ENCODE measurements at regions not wholly inside any gene's neighbourhood (a gene's known extent, or its start where the extent isn't known, plus 50 kb on each side); places are given as distances from the start of the nearest gene placed in this dataset.

DNA sequence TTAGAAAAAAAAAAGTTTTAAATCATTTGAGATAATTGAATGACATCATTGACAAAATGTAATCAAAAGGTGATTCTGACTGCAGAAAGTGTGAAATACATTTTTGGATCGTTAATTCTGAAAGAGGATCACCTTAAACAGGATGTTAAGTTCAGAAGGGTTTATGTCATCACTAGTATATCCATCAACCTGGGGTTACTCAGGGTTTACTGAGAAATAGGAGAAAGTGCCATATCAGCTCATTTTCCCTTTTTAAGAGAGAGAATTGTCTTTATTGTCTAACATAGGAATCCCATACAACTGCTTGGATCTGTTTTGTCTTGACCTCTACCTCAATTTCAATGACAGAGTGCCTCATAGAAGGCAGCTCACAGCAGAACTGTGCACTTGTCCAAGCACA, 466.1 kb upstream of the LINC00305 start:
- DNase-seq (ENCODE audit: low spot score): no peak

DNA sequence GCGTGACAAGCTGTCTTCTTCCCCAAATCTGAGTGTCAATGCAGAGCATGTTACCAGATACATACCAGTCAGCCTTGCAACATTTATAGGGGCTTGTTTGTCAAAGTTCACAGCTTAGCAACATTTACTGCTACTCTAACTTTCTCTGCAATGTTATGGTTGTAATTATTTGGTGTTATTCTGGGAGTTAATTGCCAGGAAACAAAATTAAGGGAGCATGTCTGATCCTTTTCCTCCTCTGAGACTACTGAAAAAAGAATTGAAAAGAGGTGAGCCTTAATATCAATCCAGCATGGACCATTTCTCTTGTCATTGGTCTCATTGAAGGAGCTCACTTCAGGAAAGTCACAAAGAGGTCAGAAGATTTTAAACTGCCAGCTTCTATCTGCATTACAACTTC, 465.6 kb upstream of the LINC00305 start:
- DNase-seq (ENCODE audit: low spot score): no peak

DNA sequence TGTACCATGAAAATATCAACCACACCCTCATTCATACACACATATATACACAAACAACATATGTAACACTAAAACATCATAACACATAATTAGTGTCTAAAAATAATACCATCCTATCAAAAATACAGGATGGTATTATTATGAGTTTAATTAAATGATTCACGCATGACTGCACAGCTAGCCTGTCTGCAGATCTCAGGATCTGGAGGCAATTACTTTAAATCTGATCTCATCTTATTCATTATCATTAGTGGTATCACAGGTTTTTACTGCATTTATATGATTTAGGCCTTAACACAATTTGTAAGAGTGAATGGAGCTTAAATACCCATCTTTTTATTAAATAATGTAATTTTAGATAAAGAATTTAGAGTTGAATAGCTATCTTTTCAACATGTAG, 443.4 kb upstream of the LINC00305 start:
- no peak for DNase-seq (ENCODE audit: low spot score)

DNA sequence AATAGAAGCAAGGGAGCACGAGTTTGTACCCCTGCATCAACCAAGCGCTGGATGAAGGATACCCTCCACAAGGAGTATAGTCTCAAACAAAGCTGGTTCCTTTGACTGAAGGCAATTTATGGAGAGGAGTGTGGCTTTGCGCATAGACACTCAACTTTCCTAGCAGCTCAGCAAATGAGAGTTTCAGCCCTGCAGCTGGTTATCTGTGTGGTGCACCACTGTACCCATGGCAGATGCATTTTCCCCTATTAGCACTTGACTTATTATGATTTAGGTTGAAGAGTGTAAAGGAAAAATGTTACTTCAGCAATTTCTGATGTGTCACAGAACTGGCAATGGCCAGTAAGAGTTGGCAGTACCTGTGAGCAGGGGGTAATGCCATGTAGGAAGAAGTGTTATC, 440.1 kb upstream of the LINC00305 start:
- DNase-seq (ENCODE audit: low spot score): no peak

GRCh38 chr18:64566456-64566855, 417.6 kb upstream of the LINC00305 start:
- no peak for DNase-seq (ENCODE audit: low spot score)

DNA sequence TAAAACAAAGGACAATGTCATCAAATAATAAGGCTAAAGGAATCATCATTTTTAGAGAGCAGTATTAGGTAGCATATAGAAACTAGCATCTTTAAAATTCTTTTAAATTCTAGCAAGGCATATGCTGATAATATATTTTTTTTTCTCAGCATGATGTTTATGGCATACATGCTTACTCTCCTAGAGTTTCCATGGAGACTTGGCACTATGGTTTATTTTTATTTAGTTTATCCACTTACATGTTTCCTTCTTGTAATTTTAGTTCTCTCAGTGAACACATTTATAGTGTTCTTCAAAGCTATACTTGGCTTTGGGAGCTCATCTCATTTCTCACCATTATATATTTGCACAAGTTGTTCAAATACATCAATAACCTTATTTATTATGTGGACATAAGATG, 413.8 kb upstream of the LINC00305 start:
- no peak for DNase-seq (ENCODE audit: low spot score)

DNA sequence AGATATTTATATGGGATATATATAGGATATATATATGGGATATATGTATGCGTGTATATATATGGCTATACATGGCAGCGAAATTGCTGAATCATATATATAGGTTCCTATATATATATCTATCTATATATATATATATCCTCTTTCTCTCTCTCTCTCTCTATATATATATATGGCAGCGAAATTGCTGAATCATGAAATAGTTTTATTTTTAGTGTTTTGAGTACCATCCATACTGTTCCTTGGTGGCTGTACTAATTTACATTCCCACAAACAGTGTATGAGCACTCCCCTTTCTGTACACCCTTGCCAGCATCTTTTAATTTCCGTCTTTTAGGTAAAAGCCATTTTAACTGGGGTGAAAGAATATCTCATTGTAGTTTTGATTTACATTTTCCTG, 397.6 kb upstream of the LINC00305 start:
- DNase-seq (ENCODE audit: low spot score): no peak

- no peak for DNase-seq (ENCODE audit: low spot score)
Measured at GRCh38 chr18:64539847-64540246, 391.0 kb upstream of the LINC00305 start.

DNA sequence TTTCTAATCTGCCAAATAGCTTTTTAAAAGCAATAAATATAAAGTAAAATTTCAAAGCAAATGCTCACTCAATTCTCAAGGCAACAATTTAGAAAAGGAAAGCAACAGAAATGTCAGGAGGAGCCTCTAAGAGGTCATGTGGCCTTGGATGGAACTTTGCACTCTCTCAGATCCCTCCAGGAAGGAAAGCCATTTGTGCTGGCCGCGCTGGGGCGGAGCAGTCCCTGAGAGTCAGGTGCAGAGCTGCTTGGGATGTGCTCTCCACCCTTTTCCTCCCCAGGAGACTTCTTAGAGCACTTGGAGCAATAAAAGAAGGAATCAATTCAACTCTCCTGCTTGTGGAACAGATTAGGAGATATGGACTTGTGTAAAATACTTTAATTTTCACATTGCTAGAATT, 379.8 kb upstream of the LINC00305 start:
- DNase-seq (ENCODE audit: low spot score): no peak

DNA sequence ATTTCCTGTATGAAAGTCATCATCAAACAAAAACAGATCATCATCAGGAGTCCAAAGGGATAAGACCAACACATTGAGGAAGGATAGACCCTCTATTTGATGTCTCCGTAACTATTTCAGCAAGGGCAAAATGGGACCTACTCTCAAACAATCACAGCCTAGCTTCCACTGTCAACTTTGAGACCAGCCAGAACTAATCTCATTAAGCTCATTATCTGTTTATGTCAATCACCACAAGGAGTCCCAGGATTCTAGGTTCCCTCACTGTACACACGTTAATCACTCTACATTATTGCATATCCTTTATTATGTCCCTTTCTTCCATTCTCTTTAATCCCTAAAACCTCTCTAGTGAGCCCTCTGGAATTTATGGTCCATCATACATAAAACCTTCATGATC, 370.3 kb upstream of the LINC00305 start:
- no peak for DNase-seq (ENCODE audit: low spot score)

DNA sequence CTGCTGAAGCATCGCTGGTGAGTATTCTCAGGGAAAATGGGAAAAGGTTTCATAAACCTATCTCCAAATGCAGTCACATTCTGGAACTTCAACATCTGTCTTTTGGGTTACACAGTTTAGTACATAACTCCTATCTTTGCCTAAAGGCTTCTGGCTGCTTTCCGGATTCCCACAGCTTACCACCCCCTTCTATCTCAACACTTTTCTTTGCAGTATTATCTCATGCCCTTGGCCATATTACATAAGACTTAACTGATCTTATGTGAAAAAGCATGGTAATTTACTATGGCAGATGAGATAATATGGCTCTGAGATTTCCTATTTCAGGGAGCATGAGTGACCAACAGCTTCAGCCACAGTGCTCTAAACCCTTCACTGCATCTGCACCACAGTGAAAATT, 369.3 kb upstream of the LINC00305 start:
- no peak for DNase-seq (ENCODE audit: low spot score)

DNA sequence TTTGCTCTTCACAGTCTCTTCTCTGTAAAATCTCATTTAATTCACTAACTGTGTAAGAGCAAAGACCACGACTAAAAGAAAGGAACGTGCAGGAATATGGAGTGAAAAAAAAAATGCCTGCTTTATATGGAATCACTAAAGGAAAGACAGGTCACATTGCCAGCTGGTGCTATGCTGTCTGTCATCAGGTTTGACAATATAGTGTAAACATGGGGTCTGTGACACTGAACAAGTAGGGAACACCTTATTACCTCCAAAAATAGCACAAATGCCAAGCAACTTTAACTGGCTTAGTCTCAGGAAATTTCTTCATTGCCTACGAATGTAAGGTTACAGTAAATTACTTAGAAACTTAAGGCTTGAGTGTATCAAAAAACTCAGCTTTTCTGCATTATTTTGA, 364.5 kb upstream of the LINC00305 start:
- DNase-seq (ENCODE audit: low spot score): no peak

GRCh38 chr18:64490207-64490606, 341.3 kb upstream of the LINC00305 start:
- no peak for DNase-seq (ENCODE audit: low spot score)

GRCh38 chr18:64488698-64489097, 339.8 kb upstream of the LINC00305 start:
- no peak for DNase-seq (ENCODE audit: low spot score)

- no peak for DNase-seq (ENCODE audit: low spot score)
Measured at GRCh38 chr18:64474773-64475172, 325.9 kb upstream of the LINC00305 start.

DNA sequence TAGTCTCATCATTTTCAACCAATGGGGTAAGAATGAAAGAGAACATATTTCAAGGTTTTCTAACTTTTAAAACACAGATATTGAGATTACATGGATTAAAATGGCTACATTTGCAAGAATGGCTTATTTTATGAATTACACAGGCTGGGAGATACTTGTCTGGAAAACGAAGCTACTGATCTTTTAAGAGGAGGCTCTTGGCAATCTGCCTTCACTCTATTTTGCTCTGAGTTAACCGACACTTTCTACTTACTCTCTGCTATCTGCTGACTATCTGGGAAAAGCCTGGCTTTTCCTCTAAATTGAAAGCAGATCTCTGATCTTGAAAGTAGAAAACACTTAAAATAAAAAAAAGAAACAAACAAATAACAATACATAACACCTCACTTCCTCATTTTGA, 325.4 kb upstream of the LINC00305 start:
- no peak for DNase-seq (ENCODE audit: low spot score)

- no peak for DNase-seq (ENCODE audit: low spot score)
Measured at GRCh38 chr18:64449434-64449833, 300.5 kb upstream of the LINC00305 start.

DNA sequence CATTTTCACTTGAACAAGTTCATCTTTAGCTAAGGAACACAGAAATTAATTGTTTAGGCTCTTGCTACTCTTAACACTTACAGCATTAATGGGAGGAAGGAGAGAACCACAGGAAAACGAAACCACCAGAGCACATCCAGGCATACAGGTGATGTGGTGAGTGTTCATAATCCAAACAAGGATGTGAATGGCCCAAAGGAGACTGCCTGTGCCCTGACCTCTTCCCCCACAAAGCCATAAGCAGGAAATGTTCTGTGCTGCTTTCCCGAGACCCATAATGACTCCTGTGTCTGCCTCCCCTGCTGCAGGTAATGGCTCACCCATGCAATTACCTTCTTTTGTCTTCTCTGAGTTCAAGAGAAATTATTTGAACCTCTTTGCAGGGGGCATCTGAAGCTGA, 295.9 kb upstream of the LINC00305 start:
- DNase-seq (ENCODE audit: low spot score): no peak

DNA sequence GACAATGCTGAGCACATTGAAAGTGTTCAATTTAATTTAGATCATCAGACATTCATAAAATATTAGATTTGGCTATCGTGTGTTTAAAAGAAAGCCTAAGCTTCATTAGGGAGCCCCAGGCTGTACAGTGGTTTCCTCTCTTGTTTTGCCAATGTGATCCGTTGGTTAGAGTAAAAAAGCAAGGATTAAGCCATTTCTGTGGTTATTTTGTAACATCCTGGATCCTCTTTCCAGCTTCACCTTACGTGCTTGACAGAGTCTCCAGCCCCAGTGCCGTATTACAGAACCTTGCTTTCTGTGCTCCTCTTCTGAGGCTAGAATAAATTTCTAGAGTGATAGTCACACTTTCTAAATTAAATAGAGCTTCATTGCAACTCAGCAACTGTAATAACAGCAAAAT, 289.3 kb upstream of the LINC00305 start:
- DNase-seq (ENCODE audit: low spot score): no peak

DNA sequence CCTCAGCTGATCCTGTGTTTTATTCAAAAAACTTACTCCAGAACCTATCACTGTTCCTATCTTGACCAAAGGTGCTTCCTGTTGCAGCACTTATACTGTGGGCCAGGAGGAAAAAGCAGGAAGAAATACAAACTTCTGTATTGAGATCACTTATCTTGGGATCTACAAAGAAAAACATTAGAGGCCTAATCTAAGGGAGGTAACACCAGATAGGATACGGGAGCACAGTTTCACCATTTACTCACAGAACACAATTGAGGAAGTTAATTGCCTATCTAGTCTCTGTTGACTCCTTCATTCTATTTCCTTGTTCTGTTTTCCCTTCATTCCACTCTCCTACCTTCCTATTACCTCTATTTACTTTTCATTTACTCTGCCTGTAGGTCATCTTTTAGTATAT, 287.2 kb upstream of the LINC00305 start:
- DNase-seq (ENCODE audit: low spot score): no peak

- no peak for DNase-seq (ENCODE audit: low spot score)
Measured at GRCh38 chr18:64419156-64419555, 270.3 kb upstream of the LINC00305 start.

DNA sequence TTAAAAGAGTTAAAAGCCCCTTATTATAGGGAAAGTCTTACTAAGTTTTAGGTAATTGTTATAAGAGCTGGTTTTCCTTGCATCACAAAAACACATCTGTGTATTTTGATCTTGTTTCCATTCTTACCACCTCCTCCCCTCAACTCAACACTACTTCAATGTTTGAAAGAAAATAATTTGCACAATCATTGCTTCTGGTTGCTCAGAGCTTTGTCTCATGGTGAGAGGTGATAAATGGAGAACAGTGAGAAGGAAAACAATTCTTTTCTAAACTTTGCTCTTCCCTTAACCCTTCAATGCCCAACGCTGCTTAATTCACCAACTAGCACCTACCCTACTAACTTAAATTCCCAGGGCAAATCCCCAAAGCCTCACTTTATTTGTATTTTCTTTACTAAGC, 268.1 kb upstream of the LINC00305 start:
- no peak for DNase-seq (ENCODE audit: low spot score)

DNA sequence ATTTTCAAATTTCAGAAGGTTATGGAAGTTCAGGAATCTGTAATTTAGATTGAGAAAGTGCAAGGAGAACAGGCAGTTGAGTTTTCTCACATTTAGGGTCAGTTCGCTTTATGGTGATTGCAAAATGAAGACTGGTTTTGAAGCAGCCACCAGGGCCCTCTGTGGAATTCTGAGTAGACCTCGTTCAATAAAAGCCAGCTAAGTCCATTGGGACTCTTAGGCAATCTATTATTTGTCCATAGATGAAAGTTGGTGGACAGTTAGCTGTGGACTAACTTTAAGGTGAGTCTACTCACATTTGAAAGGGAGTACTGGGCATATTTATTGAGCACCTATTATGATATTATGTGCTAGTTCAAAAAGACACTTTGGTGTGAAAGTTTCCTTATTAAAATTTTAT, 266.3 kb upstream of the LINC00305 start:
- no peak for DNase-seq (ENCODE audit: low spot score)

- no peak for DNase-seq (ENCODE audit: low spot score)
Measured at GRCh38 chr18:64410685-64411084, 261.8 kb upstream of the LINC00305 start.

GRCh38 chr18:64409511-64409910, 260.6 kb upstream of the LINC00305 start:
- DNase-seq (ENCODE audit: low spot score): no peak
